ENCODE measurements at regions not wholly inside any gene's neighbourhood (a gene's known extent, or its start where the extent isn't known, plus 50 kb on each side); places are given as distances from the start of the nearest gene placed in this dataset.

DNA sequence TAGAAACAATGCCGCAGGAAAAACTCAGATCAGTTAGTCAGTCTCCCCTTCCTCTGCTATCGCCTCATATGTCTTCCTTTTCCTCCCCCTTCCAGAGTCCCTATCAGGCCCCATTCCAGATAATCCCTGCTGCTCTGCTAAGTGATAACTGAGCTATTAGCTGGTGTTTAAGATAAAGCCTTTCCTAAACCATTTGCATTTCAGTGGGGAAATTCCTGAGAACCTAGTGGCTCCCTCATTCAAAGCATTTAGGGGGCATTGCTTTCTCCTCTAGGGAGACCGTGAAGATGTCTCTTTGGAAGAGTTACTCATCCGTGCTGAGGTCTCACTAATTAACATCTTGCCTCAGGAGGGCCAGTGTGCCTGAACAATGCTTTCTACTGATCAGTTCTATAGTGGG lies 401.6 kb downstream of the NPIPA7 start:
- no peak for TF ChIP-seq CTCF (IDR thresholded peaks at IDR 0.05)
- Histone ChIP-seq H3K4me3 (no peak overlapping the region), H3K27me3 (no peaks in the 10 kb centered on the region), H3K36me3 (no peaks in the 10 kb centered on the region), H3K9me3 (no peaks in the 10 kb centered on the region), H3K27ac (no peak overlapping the region), H3K4me1 (no peaks in the 10 kb centered on the region)
- intact Hi-C loops (cut with DNase I), result no loop called here
- ATAC-seq (no peak), FAIRE-seq (no peak), DNase-seq (no peak)
- WGBS, 2 donors, result 15 to 19% methylated on average over 4 of the region's 4 CpGs

DNA sequence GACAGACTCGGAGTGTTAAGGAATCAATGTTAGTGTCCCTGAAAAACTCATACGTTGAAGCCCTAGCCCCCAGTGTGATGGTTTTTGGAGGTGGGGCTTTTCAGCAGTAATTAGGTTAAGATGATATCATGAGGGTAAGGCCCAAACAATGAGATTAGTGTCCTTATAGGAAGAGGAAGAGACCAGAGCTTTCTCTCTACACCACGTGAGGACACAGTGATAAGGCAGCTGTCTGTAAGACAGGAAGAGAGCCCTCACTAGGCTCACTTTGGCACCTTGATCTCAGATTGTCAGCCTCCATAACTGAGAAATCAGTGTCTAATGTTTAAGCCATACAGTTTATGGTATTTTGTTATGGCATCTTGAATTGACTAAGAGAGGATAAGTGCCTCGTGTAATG lies 403.2 kb downstream of the NPIPA7 start:
- no peaks in the 10 kb centered on the region for H3K36me3 ChIP-seq
- DNase-seq (no peak), ATAC-seq (no peak), FAIRE-seq (no peak)
- intact Hi-C loops (cut with DNase I), result no loop called here
- no peaks in the 10 kb centered on the region for H3K9me3 ChIP-seq
- 34 to 37% methylated on average over 4 of the region's 4 CpGs for WGBS, 2 donors
- H3K4me3 ChIP-seq, result no peak overlapping the region
- H3K4me1 ChIP-seq, result no peaks in the 10 kb centered on the region
- no peak overlapping the region for H3K27ac ChIP-seq
- H3K27me3 ChIP-seq, result no peaks in the 10 kb centered on the region
- TF ChIP-seq CTCF (IDR thresholded peaks at IDR 0.05), result no peak

- DNase-seq (no peak), ATAC-seq (no peak), FAIRE-seq (no peak)
- intact Hi-C loops (cut with DNase I), result no loop called here
- no peaks in the 10 kb centered on the region for H3K36me3 ChIP-seq
- no peaks in the 10 kb centered on the region for H3K27me3 ChIP-seq
- TF ChIP-seq CTCF (IDR thresholded peaks at IDR 0.05), result no peak
- no peak overlapping the region for H3K4me3 ChIP-seq
- no peaks in the 10 kb centered on the region for H3K4me1 ChIP-seq
- H3K27ac ChIP-seq, result no peak overlapping the region
- WGBS, 2 donors, result 44 to 47% methylated on average over 2 of the region's 2 CpGs
- no peaks in the 10 kb centered on the region for H3K9me3 ChIP-seq
Measured at GRCh38 chr16:16788004-16788403, 409.1 kb downstream of the NPIPA7 start.

DNA sequence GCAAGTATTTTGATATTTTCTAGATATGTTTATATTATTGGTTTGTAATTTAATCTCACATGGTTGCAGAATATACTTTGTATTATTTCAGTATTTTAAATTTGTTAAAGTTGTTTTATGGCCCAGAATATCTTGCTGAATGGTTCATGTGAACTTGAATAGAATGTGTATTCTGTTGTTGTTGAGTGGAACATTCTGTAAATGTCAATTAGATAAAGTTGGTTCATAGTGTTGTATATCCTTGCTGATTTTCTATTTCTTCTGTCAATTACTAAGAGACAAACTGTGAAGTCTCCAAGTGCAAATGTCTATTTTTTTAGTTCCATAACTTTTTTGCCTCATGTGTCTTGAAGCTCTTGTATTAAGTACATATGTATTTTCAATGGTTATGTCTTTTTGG lies 411.7 kb downstream of the NPIPA7 start:
- H3K27ac ChIP-seq, result no peak overlapping the region
- no peaks in the 10 kb centered on the region for H3K27me3 ChIP-seq
- FAIRE-seq (no peak), ATAC-seq (no peak), DNase-seq (no peak)
- H3K36me3 ChIP-seq, result no peaks in the 10 kb centered on the region
- H3K4me1 ChIP-seq, result no peaks in the 10 kb centered on the region
- H3K4me3 ChIP-seq, result no peak overlapping the region
- intact Hi-C loops (cut with DNase I), result no loop called here
- H3K9me3 ChIP-seq, result no peaks in the 10 kb centered on the region
- TF ChIP-seq CTCF (IDR thresholded peaks at IDR 0.05), result no peak

DNA sequence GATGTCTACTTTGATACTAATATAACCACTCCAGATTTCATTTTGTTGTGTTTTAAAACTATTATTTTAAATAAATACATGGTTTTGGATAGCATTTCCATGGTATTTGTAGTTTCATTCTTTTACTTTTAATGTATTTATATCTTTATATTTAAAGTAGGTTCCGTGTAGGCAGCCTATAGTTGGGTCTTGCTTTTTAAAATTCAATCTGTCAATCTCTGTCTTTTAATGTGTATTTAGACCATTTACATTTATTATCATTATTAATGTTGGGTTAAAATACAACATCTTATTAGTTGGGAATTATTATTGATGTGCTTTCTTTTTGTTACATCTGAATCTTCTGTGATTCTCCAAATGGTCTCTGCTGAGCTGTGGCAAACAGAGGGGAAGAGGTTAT lies 412.1 kb downstream of the NPIPA7 start:
- no peak for TF ChIP-seq CTCF (IDR thresholded peaks at IDR 0.05)
- no peak for DNase-seq
- 56 to 66% methylated on average over 1 of the region's 1 CpG for WGBS, 2 donors
- no peak overlapping the region for H3K27ac ChIP-seq
- H3K36me3 ChIP-seq, result no peaks in the 10 kb centered on the region
- no peak for ATAC-seq
- no peaks in the 10 kb centered on the region for H3K9me3 ChIP-seq
- no peak overlapping the region for H3K4me3 ChIP-seq
- intact Hi-C loops (cut with DNase I), result no loop called here
- FAIRE-seq, result no peak
- no peaks in the 10 kb centered on the region for H3K4me1 ChIP-seq
- H3K27me3 ChIP-seq, result no peaks in the 10 kb centered on the region

Data from pancreas (tissue), 10 donors.